Mononuclear cell (primary cell): ENCODE measurements at regions not wholly inside any gene's neighbourhood (a gene's known extent, or its start where the extent isn't known, plus 50 kb on each side); places are given as distances from the start of the nearest gene placed in this dataset.

Source experiments
- H3K27me3 ChIP-seq: 2 replicates; pipeline ENCODE4 v1.6.0; 2011; ENCODE audit warnings: low read length, control low read depth; ENCODE audit not compliant: insufficient read depth
- H3K4me1 ChIP-seq: 2 replicates; pipeline ENCODE4 v1.5.1; 2011; ENCODE audit warnings: mild to moderate bottlenecking, low read length, control low read depth; ENCODE audit not compliant: insufficient read depth
- H3K4me3 ChIP-seq: 2 replicates; pipeline ENCODE4 v1.5.1; 2011; ENCODE audit warnings: mild to moderate bottlenecking, low read length, moderate library complexity
- H3K9me3 ChIP-seq: 2 replicates; pipeline ENCODE4 v1.5.1; 2011; ENCODE audit warnings: low read depth, mild to moderate bottlenecking, control low read depth, low read length

- Histone ChIP-seq H3K4me1 (no peaks in the 10 kb centered on the region), H3K27me3 (no peaks in the 10 kb centered on the region), H3K9me3 (no peaks in the 10 kb centered on the region), H3K4me3 (no peak overlapping the region)
Measured at GRCh38 chr14:101184572-101184971, 281.1 kb upstream of the RTL1 start.

GRCh38 chr14:101185073-101185835 is 281.7 kb upstream of the RTL1 start:
- H3K27me3 ChIP-seq, result no peaks in the 10 kb centered on the region

GRCh38 chr14:101185946-101186345 is 282.4 kb upstream of the RTL1 start:
- H3K27me3 ChIP-seq, result no peaks in the 10 kb centered on the region
- no peak overlapping the region for H3K4me3 ChIP-seq
- H3K4me1 ChIP-seq, result no peaks in the 10 kb centered on the region
- no peaks in the 10 kb centered on the region for H3K9me3 ChIP-seq

More at GRCh38 chr14:101185073-101185835, 281.7 kb upstream of the RTL1 start:
- Histone ChIP-seq H3K4me1 (no peaks in the 10 kb centered on the region), H3K9me3 (no peaks in the 10 kb centered on the region), H3K4me3 (no peak overlapping the region)

- Histone ChIP-seq H3K4me3 (no peak overlapping the region), H3K9me3 (no peaks in the 10 kb centered on the region), H3K4me1 (no peaks in the 10 kb centered on the region), H3K27me3 (no peaks in the 10 kb centered on the region)
Measured at GRCh38 chr14:101186544-101186943, 283.0 kb upstream of the RTL1 start.

GRCh38 chr14:101186992-101187815 is 283.7 kb upstream of the RTL1 start:
- Histone ChIP-seq H3K9me3 (no peaks in the 10 kb centered on the region), H3K4me1 (no peaks in the 10 kb centered on the region), H3K4me3 (no peak overlapping the region), H3K27me3 (no peaks in the 10 kb centered on the region)

GRCh38 chr14:101187816-101188570 is 284.5 kb upstream of the RTL1 start:
- no peak overlapping the region for H3K4me3 ChIP-seq
- no peaks in the 10 kb centered on the region for H3K9me3 ChIP-seq
- H3K27me3 ChIP-seq, result no peaks in the 10 kb centered on the region
- H3K4me1 ChIP-seq, result no peaks in the 10 kb centered on the region

GRCh38 chr14:101188571-101188915 is 285.0 kb upstream of the RTL1 start:
- Histone ChIP-seq H3K9me3 (no peaks in the 10 kb centered on the region), H3K27me3 (no peaks in the 10 kb centered on the region), H3K4me1 (no peaks in the 10 kb centered on the region), H3K4me3 (no peak overlapping the region)

GRCh38 chr14:101189266-101189665 is 285.7 kb upstream of the RTL1 start:
- no peak overlapping the region for H3K4me3 ChIP-seq
- H3K4me1 ChIP-seq, result no peaks in the 10 kb centered on the region
- H3K27me3 ChIP-seq, result no peaks in the 10 kb centered on the region
- no peaks in the 10 kb centered on the region for H3K9me3 ChIP-seq

GRCh38 chr14:101189962-101190560 is 286.5 kb upstream of the RTL1 start:
- no peaks in the 10 kb centered on the region for H3K27me3 ChIP-seq
- no peak overlapping the region for H3K4me3 ChIP-seq
- no peaks in the 10 kb centered on the region for H3K4me1 ChIP-seq
- no peaks in the 10 kb centered on the region for H3K9me3 ChIP-seq

- no peak overlapping the region for H3K4me3 ChIP-seq
- H3K4me1 ChIP-seq, result no peaks in the 10 kb centered on the region
- H3K27me3 ChIP-seq, result no peaks in the 10 kb centered on the region
- H3K9me3 ChIP-seq, result no peaks in the 10 kb centered on the region
Measured at GRCh38 chr14:101191101-101191720, 287.7 kb upstream of the RTL1 start.

- H3K27me3 ChIP-seq, result no peaks in the 10 kb centered on the region
- no peak overlapping the region for H3K4me3 ChIP-seq
- no peaks in the 10 kb centered on the region for H3K4me1 ChIP-seq
- no peaks in the 10 kb centered on the region for H3K9me3 ChIP-seq
Measured at GRCh38 chr14:101191721-101192660, 288.5 kb upstream of the RTL1 start.

GRCh38 chr14:101192661-101193000 is 289.1 kb upstream of the RTL1 start:
- no peak overlapping the region for H3K4me3 ChIP-seq
- H3K9me3 ChIP-seq, result no peaks in the 10 kb centered on the region
- H3K4me1 ChIP-seq, result no peaks in the 10 kb centered on the region
- H3K27me3 ChIP-seq, result no peaks in the 10 kb centered on the region

- Histone ChIP-seq H3K4me3 (no peak overlapping the region), H3K27me3 (no peaks in the 10 kb centered on the region), H3K4me1 (no peaks in the 10 kb centered on the region), H3K9me3 (no peaks in the 10 kb centered on the region)
Measured at GRCh38 chr14:101193106-101193844, 289.8 kb upstream of the RTL1 start.
